Astrocyte (in vitro differentiated cells and primary cell): ENCODE measurements at regions not wholly inside any gene's neighbourhood (a gene's known extent, or its start where the extent isn't known, plus 50 kb on each side); places are given as distances from the start of the nearest gene placed in this dataset.

Source experiments
- DNase-seq: peaks from one replicate; pipeline ENCODE4 v3.0.0-alpha.2; 2010; ENCODE audit warnings: low read depth
- FAIRE-seq: peaks from 2 replicates; lab custom pipeline; 2011; peaks lifted over from hg19 to GRCh38; lab: Jason Lieb, UNC
- H2AFZ ChIP-seq: 2 replicates; pipeline ENCODE4 v1.6.0; 2012; ENCODE audit warnings: low read depth, low read length, inconsistent platforms
- H3K27ac ChIP-seq: 2 replicates; pipeline ENCODE4 v1.5.1; 2011; ENCODE audit warnings: low read depth, low read length, inconsistent platforms
- H3K27me3 ChIP-seq: 2 replicates; pipeline ENCODE4 v1.6.0; 2011; ENCODE audit warnings: low read length, inconsistent platforms; ENCODE audit not compliant: insufficient read depth
- H3K36me3 ChIP-seq: 2 replicates; pipeline ENCODE4 v1.5.1; 2011; ENCODE audit warnings: low read length, inconsistent platforms; ENCODE audit not compliant: insufficient read depth
- H3K4me1 ChIP-seq: 2 replicates; pipeline ENCODE4 v1.5.1; 2011; ENCODE audit warnings: low read length, inconsistent platforms; ENCODE audit not compliant: insufficient read depth
- H3K4me2 ChIP-seq: 2 replicates; pipeline ENCODE4 v1.6.0; 2012; ENCODE audit warnings: low read length, inconsistent platforms
- H3K4me3 ChIP-seq: 2 replicates; pipeline ENCODE4 v1.5.1; 2011; ENCODE audit warnings: low read depth, mild to moderate bottlenecking, low read length, inconsistent platforms; ENCODE audit not compliant: insufficient read depth
- H3K79me2 ChIP-seq: 2 replicates; pipeline ENCODE4 v1.6.0; 2012; ENCODE audit warnings: mild to moderate bottlenecking, low read length, inconsistent platforms; ENCODE audit not compliant: insufficient read depth
- H3K9ac ChIP-seq: 2 replicates; pipeline ENCODE4 v1.6.0; 2012; ENCODE audit warnings: mild to moderate bottlenecking, low read length, inconsistent platforms
- H3K9me3 ChIP-seq: 2 replicates; pipeline ENCODE4 v1.5.1; 2012; ENCODE audit warnings: low read depth, mild to moderate bottlenecking, low read length, inconsistent platforms; ENCODE audit not compliant: insufficient read depth
- H4K20me1 ChIP-seq: 2 replicates; pipeline ENCODE4 v1.6.0; 2012; ENCODE audit warnings: low read length, inconsistent platforms; ENCODE audit not compliant: insufficient read depth
- H3K27ac Mint-ChIP-seq: one replicate; pipeline ENCODE4 v1.8.0; 2021; ENCODE audit warnings: mild to moderate bottlenecking, mixed read lengths; ENCODE audit not compliant: unreplicated experiment
- H3K27me3 Mint-ChIP-seq: one replicate; pipeline ENCODE4 v1.8.0; 2021; ENCODE audit warnings: low read depth, mixed read lengths; ENCODE audit not compliant: unreplicated experiment
- H3K36me3 Mint-ChIP-seq: one replicate; pipeline ENCODE4 v1.8.0; 2021; ENCODE audit warnings: low read depth, mixed read lengths; ENCODE audit not compliant: unreplicated experiment
- H3K4me1 Mint-ChIP-seq: one replicate; pipeline ENCODE4 v1.8.0; 2021; ENCODE audit warnings: low read depth, mixed read lengths; ENCODE audit not compliant: unreplicated experiment
- H3K4me3 Mint-ChIP-seq: one replicate; pipeline ENCODE4 v1.8.0; 2021; ENCODE audit warnings: mild to moderate bottlenecking, moderate library complexity, mixed read lengths; ENCODE audit not compliant: unreplicated experiment
- H3K9me3 Mint-ChIP-seq: one replicate; pipeline ENCODE4 v1.8.0; 2021; ENCODE audit warnings: mild to moderate bottlenecking, mixed read lengths; ENCODE audit not compliant: unreplicated experiment
- EZH2 ChIP-seq: IDR thresholded peaks from 2 replicates; pipeline ENCODE4 v1.6.1; 2012; ENCODE audit warnings: mild to moderate bottlenecking, low read length, inconsistent platforms; ENCODE audit not compliant: insufficient read depth
- TF ChIP-seq, protein P1 (sequence below): IDR thresholded peaks from 2 replicates; pipeline ENCODE4 v1.5.1; 2011; ENCODE audit warnings: low read depth, mild to moderate bottlenecking, inconsistent platforms, low read length, moderate library complexity; ENCODE audit not compliant: insufficient read depth

- Histone ChIP-seq H3K4me3 (no peak overlapping the region), H3K27ac (no peak overlapping the region), H4K20me1 (no peaks in the 10 kb centered on the region), H3K4me1 (no peaks in the 10 kb centered on the region), H3K9ac (no peak overlapping the region), H3K9me3 (no peaks in the 10 kb centered on the region), H3K79me2 (no peaks in the 10 kb centered on the region), H2AFZ (no peak overlapping the region), H3K4me2 (no peak overlapping the region), H3K36me3 (no peaks in the 10 kb centered on the region), H3K27me3 (no peaks in the 10 kb centered on the region)
- TF ChIP-seq, protein P1, sequence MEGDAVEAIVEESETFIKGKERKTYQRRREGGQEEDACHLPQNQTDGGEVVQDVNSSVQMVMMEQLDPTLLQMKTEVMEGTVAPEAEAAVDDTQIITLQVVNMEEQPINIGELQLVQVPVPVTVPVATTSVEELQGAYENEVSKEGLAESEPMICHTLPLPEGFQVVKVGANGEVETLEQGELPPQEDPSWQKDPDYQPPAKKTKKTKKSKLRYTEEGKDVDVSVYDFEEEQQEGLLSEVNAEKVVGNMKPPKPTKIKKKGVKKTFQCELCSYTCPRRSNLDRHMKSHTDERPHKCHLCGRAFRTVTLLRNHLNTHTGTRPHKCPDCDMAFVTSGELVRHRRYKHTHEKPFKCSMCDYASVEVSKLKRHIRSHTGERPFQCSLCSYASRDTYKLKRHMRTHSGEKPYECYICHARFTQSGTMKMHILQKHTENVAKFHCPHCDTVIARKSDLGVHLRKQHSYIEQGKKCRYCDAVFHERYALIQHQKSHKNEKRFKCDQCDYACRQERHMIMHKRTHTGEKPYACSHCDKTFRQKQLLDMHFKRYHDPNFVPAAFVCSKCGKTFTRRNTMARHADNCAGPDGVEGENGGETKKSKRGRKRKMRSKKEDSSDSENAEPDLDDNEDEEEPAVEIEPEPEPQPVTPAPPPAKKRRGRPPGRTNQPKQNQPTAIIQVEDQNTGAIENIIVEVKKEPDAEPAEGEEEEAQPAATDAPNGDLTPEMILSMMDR = no peak
- TF ChIP-seq EZH2 = no peak
- no peak for DNase-seq
- no peak for FAIRE-seq
- Mint-ChIP-seq H3K9me3 (peaks cover 7% of the 10 kb centered on the region), H3K27ac (no peak overlapping the region), H3K27me3 (peaks cover 8% of the 10 kb centered on the region), H3K4me3 (no peak overlapping the region), H3K36me3 (no peaks in the 10 kb centered on the region), H3K4me1 (no peaks in the 10 kb centered on the region)
Observed at GRCh38 chr6:6524951-6525350, 63.6 kb upstream of the LY86 start.

GRCh38 chr6:6525933-6526332 is 62.6 kb upstream of the LY86 start:
- Histone ChIP-seq H3K79me2 (no peaks in the 10 kb centered on the region), H2AFZ (no peak overlapping the region), H3K4me3 (no peak overlapping the region), H3K4me1 (no peaks in the 10 kb centered on the region), H3K4me2 (no peak overlapping the region), H4K20me1 (no peaks in the 10 kb centered on the region), H3K27ac (no peak overlapping the region), H3K27me3 (no peaks in the 10 kb centered on the region), H3K9me3 (no peaks in the 10 kb centered on the region), H3K9ac (no peak overlapping the region), H3K36me3 (no peaks in the 10 kb centered on the region)
- H3K27ac Mint-ChIP-seq = no peak overlapping the region
- H3K27me3 Mint-ChIP-seq = peaks cover 8% of the 10 kb centered on the region
- H3K36me3 Mint-ChIP-seq = no peaks in the 10 kb centered on the region
- DNase-seq (no peak), FAIRE-seq (no peak)
- no peak overlapping the region for H3K4me3 Mint-ChIP-seq
- no peaks in the 10 kb centered on the region for H3K4me1 Mint-ChIP-seq
- H3K9me3 Mint-ChIP-seq = peaks cover 8% of the 10 kb centered on the region
- TF ChIP-seq, protein P1 = no peak
- no peak for TF ChIP-seq EZH2

GRCh38 chr6:6529275-6529674 is 59.2 kb upstream of the LY86 start:
- Histone ChIP-seq H2AFZ (no peak overlapping the region), H3K27me3 (no peaks in the 10 kb centered on the region), H3K27ac (no peak overlapping the region), H3K4me1 (no peaks in the 10 kb centered on the region), H3K4me2 (no peak overlapping the region), H3K4me3 (no peak overlapping the region), H3K9ac (no peak overlapping the region), H3K79me2 (no peaks in the 10 kb centered on the region), H4K20me1 (no peaks in the 10 kb centered on the region), H3K36me3 (no peaks in the 10 kb centered on the region), H3K9me3 (no peaks in the 10 kb centered on the region)
- no peaks in the 10 kb centered on the region for H3K36me3 Mint-ChIP-seq
- DNase-seq (no peak), FAIRE-seq (no peak)
- no peaks in the 10 kb centered on the region for H3K4me1 Mint-ChIP-seq
- H3K27me3 Mint-ChIP-seq = peaks cover 2% of the 10 kb centered on the region
- H3K27ac Mint-ChIP-seq = no peak overlapping the region
- TF ChIP-seq, protein P1 = no peak
- TF ChIP-seq EZH2 = no peak
- H3K4me3 Mint-ChIP-seq = no peak overlapping the region
- peaks cover 7% of the 10 kb centered on the region for H3K9me3 Mint-ChIP-seq
